SU-DHL-6 (cell line): ENCODE measurements at regions not wholly inside any gene's neighbourhood (a gene's known extent, or its start where the extent isn't known, plus 50 kb on each side); places are given as distances from the start of the nearest gene placed in this dataset.

Experiments used
- CTCF ChIP-seq: fragments of 200-600 bp; sonication (generic); IDR thresholded peaks from one replicate; pipeline ENCODE4 v1.5.1; 2017; ENCODE audit warnings: antibody characterized with exemption, mild to moderate bottlenecking, low read length, moderate library complexity; ENCODE audit not compliant: insufficient read depth, poor library complexity, severe bottlenecking
- EZH2phosphoT487 ChIP-seq: fragments of 200-600 bp; sonication (generic), shearing (Covaris generic); conservative IDR thresholded peaks from 2 replicates; pipeline ENCODE4 v1.6.1; 2018; ENCODE audit warnings: mild to moderate bottlenecking, antibody characterized with exemption, low read length, moderate library complexity, mixed read lengths

DNA sequence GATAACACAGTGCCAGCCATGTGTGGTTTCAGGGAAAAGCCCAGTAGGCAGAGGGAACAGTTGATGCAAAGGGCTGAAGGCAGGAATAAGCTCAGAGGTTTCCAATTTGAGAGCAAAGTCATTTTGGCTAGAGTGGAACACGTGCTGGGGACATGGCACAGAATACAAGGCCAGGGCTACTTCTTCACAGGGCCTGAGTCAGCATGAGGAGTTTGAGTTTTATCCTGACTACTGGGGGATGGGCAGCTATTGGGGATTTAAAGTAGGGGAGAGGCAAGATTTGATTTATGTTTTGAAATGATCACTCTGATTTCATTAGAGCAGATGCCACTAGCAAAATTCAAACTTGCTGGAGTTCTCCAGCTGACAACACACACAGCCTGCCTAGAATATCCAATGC, 241.1 kb upstream of the CSF3R start:
- TF ChIP-seq CTCF (no peak), EZH2phosphoT487 (no peak)
